NB4 (cell line): ENCODE measurements at regions not wholly inside any gene's neighbourhood (a gene's known extent, or its start where the extent isn't known, plus 50 kb on each side); places are given as distances from the start of the nearest gene placed in this dataset.

Experiments used
- CTCF ChIP-seq: IDR thresholded peaks from one replicate; pipeline ENCODE4 v1.5.1; 2012; ENCODE audit warnings: low read depth, low read length
- POLR2A ChIP-seq: IDR thresholded peaks from 2 replicates; pipeline ENCODE4 v1.6.1; 2011; ENCODE audit warnings: mild to moderate bottlenecking; ENCODE audit not compliant: insufficient read length; ENCODE audit errors: extremely low read depth

- no peak for TF ChIP-seq POLR2A
- no peak for TF ChIP-seq CTCF
These were observed 669.8 kb upstream of the PCDH15 start for GRCh38 chr10:55470840-55471239.
